Osteocyte (in vitro differentiated cells): ENCODE measurements at regions not wholly inside any gene's neighbourhood (a gene's known extent, or its start where the extent isn't known, plus 50 kb on each side); places are given as distances from the start of the nearest gene placed in this dataset.

Experiments used
- DNase-seq: peaks from one replicate; pipeline ENCODE4 v3.0.0; 2021; ENCODE audit warnings: mixed read lengths; ENCODE audit not compliant: unreplicated experiment; ENCODE audit errors: extremely low spot score
- H3K27ac Mint-ChIP-seq: one replicate; pipeline ENCODE4 v1.8.0; 2021; ENCODE audit warnings: mild to moderate bottlenecking, mixed read lengths; ENCODE audit not compliant: unreplicated experiment
- H3K27me3 Mint-ChIP-seq: one replicate; pipeline ENCODE4 v1.8.0; 2021; ENCODE audit warnings: mixed read lengths; ENCODE audit not compliant: unreplicated experiment
- H3K36me3 Mint-ChIP-seq: one replicate; pipeline ENCODE4 v1.8.0; 2021; ENCODE audit warnings: mixed read lengths; ENCODE audit not compliant: unreplicated experiment
- H3K4me1 Mint-ChIP-seq: one replicate; pipeline ENCODE4 v1.8.0; 2021; ENCODE audit warnings: mixed read lengths; ENCODE audit not compliant: unreplicated experiment
- H3K4me3 Mint-ChIP-seq: one replicate; pipeline ENCODE4 v1.8.0; 2021; ENCODE audit warnings: mild to moderate bottlenecking, moderate library complexity, mixed read lengths; ENCODE audit not compliant: unreplicated experiment
- H3K9me3 Mint-ChIP-seq: one replicate; pipeline ENCODE4 v1.8.0; 2021; ENCODE audit warnings: mixed read lengths; ENCODE audit not compliant: unreplicated experiment
- TF ChIP-seq, protein P1 (sequence below): fragments of 200-600 bp; sonication (generic); IDR thresholded peaks from 2 replicates; pipeline ENCODE4 v1.5.0; 2021; ENCODE audit warnings: antibody characterized with exemption, mild to moderate bottlenecking, moderate library complexity

DNA sequence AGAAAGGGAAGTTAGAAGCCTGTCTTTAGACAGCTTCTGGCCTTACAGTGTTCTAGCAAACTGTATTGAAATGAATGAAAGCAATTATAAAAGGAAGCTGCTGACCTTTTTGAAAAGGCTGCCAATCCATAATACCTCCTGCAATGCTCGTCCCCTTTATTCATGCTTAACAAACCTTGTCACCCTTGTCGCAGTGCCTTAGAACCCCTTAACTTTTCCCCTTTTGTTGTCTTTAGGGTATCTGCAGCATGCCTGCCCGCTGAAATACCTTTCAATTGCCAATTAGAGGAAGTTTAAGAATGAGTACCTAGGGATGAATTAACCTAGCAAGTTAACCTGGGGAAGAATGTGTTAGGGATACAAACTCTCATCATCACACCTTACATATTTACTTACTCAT, 731.2 kb downstream of the RERGL start:
- H3K4me1 Mint-ChIP-seq, result no peaks in the 10 kb centered on the region
- no peak overlapping the region for H3K4me3 Mint-ChIP-seq
- no peak overlapping the region for H3K27ac Mint-ChIP-seq
- TF ChIP-seq, protein P1, sequence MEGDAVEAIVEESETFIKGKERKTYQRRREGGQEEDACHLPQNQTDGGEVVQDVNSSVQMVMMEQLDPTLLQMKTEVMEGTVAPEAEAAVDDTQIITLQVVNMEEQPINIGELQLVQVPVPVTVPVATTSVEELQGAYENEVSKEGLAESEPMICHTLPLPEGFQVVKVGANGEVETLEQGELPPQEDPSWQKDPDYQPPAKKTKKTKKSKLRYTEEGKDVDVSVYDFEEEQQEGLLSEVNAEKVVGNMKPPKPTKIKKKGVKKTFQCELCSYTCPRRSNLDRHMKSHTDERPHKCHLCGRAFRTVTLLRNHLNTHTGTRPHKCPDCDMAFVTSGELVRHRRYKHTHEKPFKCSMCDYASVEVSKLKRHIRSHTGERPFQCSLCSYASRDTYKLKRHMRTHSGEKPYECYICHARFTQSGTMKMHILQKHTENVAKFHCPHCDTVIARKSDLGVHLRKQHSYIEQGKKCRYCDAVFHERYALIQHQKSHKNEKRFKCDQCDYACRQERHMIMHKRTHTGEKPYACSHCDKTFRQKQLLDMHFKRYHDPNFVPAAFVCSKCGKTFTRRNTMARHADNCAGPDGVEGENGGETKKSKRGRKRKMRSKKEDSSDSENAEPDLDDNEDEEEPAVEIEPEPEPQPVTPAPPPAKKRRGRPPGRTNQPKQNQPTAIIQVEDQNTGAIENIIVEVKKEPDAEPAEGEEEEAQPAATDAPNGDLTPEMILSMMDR, result no peak
- no peaks in the 10 kb centered on the region for H3K27me3 Mint-ChIP-seq
- no peaks in the 10 kb centered on the region for H3K36me3 Mint-ChIP-seq
- no peak for DNase-seq
- no peaks in the 10 kb centered on the region for H3K9me3 Mint-ChIP-seq

DNA sequence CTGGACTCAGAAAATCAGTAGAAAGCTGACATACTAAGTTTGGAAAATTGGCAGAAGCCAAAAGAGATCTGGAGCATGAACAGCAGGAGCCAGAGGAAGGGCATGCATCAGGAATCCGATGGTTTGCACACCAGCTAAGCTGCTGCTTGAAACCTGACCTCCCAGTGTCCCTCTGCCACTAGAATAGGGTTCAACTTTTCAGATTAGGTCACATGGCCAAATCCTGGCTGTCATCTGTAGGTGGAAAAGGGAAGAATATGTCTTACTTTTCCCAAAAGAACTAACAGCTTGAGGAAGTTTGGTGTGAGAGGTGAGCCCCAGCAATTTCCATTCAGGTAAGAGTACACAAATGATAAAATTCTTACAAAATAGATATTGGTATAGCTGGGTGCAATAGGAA, 732.6 kb downstream of the RERGL start:
- H3K27me3 Mint-ChIP-seq, result no peaks in the 10 kb centered on the region
- no peaks in the 10 kb centered on the region for H3K36me3 Mint-ChIP-seq
- H3K4me1 Mint-ChIP-seq, result no peaks in the 10 kb centered on the region
- H3K27ac Mint-ChIP-seq, result no peak overlapping the region
- H3K4me3 Mint-ChIP-seq, result no peak overlapping the region
- H3K9me3 Mint-ChIP-seq, result no peaks in the 10 kb centered on the region
- DNase-seq, result no peak
- TF ChIP-seq, protein P1, result no peak

DNA sequence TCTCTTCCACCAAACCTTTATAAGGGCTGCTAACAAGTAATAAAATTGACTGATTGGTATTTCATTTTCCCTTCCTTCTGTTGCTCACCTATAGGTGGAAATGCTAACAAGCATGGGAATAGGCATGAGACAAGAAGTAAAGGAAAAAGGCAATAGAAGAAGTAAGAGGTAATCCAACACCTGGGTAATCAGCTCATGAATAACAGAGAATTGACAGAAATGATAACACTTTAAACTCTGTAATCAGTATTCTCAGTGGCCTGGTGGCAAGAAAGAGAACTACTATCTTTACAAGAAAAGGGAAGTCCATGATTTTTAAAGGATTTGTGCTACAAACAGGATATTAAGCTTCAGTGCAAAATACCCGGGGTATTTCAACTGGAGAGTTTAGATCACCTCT, 737.8 kb downstream of the RERGL start:
- Mint-ChIP-seq H3K36me3 (no peaks in the 10 kb centered on the region), H3K4me3 (no peak overlapping the region)
- TF ChIP-seq, protein P1, result no peak

DNA sequence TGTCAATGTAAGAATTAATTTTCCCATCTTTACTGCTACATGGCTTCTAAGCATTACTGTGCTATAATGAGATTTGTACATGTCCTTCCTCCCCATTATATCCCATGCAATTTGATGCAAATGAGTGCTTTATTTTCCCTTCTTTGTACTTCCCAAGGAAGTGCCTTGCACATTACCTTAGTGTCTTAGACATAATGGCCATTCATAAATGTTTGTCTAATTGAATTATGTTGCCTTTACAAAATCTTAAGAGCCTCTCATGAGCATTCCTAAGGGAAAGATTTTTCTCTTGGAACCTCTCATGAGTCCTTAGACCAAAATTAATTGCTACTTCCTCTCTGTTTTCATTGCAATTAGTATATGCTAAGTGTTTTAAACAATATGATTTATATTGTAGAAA, 741.7 kb downstream of the RERGL start:
- H3K27me3 Mint-ChIP-seq, result no peaks in the 10 kb centered on the region
- peaks cover under 1% of the 10 kb centered on the region for H3K9me3 Mint-ChIP-seq
- H3K4me1 Mint-ChIP-seq, result no peaks in the 10 kb centered on the region
- no peak overlapping the region for H3K4me3 Mint-ChIP-seq
- TF ChIP-seq, protein P1, result no peak
- H3K36me3 Mint-ChIP-seq, result no peaks in the 10 kb centered on the region
- DNase-seq, result no peak
- no peak overlapping the region for H3K27ac Mint-ChIP-seq

More for the DNA sequence above, 737.8 kb downstream of the RERGL start:
- no peaks in the 10 kb centered on the region for H3K9me3 Mint-ChIP-seq
- no peaks in the 10 kb centered on the region for H3K27me3 Mint-ChIP-seq
- no peaks in the 10 kb centered on the region for H3K4me1 Mint-ChIP-seq
- DNase-seq, result no peak
- no peak overlapping the region for H3K27ac Mint-ChIP-seq

DNA sequence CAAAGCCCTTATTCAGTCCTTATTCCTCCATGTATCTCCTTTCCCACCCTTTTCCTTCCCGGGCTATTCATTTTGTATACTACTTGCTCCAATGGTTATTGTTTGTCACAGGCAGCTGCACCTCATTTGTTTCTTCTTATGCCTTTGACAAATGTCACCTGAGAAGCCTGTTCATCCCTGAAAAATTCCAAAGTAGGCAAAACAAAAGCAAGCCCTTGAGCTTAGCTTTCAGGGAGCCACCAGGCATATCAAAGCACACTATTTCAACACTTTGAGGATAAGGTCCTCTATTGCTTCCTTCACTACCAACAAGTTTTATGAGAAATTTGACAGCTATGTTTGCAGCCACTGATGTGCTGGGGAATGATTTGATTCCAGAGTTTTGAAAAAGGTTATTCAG, 738.7 kb upstream of the LMO3 start:
- no peak overlapping the region for H3K4me3 Mint-ChIP-seq
- peaks cover 5% of the 10 kb centered on the region for H3K9me3 Mint-ChIP-seq
- DNase-seq, result no peak
- TF ChIP-seq, protein P1, result no peak
- H3K4me1 Mint-ChIP-seq, result no peaks in the 10 kb centered on the region
- no peak overlapping the region for H3K27ac Mint-ChIP-seq
- H3K36me3 Mint-ChIP-seq, result no peaks in the 10 kb centered on the region
- H3K27me3 Mint-ChIP-seq, result no peaks in the 10 kb centered on the region
